MM.1S (cell line): ENCODE measurements at regions not wholly inside any gene's neighbourhood (a gene's known extent, or its start where the extent isn't known, plus 50 kb on each side); places are given as distances from the start of the nearest gene placed in this dataset.

Experiments used
- DNase-seq: peaks from one replicate; pipeline ENCODE4 v3.0.0-alpha.2; 2015
- H2AFZ ChIP-seq: fragments of 300-600 bp; sonication (generic); 2 replicates; pipeline ENCODE4 v1.6.0; 2016; ENCODE audit warnings: antibody characterized with exemption, low read length
- H3F3A ChIP-seq: fragments of 300-600 bp; sonication (generic); 2 replicates; pipeline ENCODE4 v1.6.1; 2016; ENCODE audit warnings: mild to moderate bottlenecking, antibody characterized with exemption, low read length, moderate library complexity, mixed read lengths; ENCODE audit not compliant: insufficient read depth
- H3K27ac ChIP-seq: fragments of 300-600 bp; sonication (generic); 2 replicates; pipeline ENCODE4 v1.5.1; 2016; ENCODE audit warnings: mild to moderate bottlenecking, low read length
- H3K27me3 ChIP-seq: fragments of 300-600 bp; sonication (generic); replicated peaks from 2 replicates; pipeline ENCODE4 v1.6.0; 2016; ENCODE audit warnings: low read length; ENCODE audit not compliant: insufficient read depth
- H3K36me3 ChIP-seq: fragments of 300-600 bp; sonication (generic); replicated peaks from 2 replicates; pipeline ENCODE4 v1.6.1; 2016; ENCODE audit warnings: mild to moderate bottlenecking, low read length, mixed read lengths; ENCODE audit not compliant: insufficient read depth
- H3K4me1 ChIP-seq: fragments of 300-600 bp; sonication (generic); 2 replicates; pipeline ENCODE4 v1.6.1; 2016; ENCODE audit warnings: low read length, mixed read lengths
- H3K4me2 ChIP-seq: fragments of 300-600 bp; sonication (generic); 2 replicates; pipeline ENCODE4 v1.6.0; 2016; ENCODE audit warnings: low read depth, low read length
- H3K4me3 ChIP-seq: fragments of 300-600 bp; sonication (generic); 2 replicates; pipeline ENCODE4 v1.5.1; 2016; ENCODE audit warnings: low read length, mixed read lengths
- H3K79me2 ChIP-seq: fragments of 300-600 bp; sonication (generic); 2 replicates; pipeline ENCODE4 v1.6.1; 2016; ENCODE audit warnings: mixed run types, low read length, mixed read lengths
- H3K9ac ChIP-seq: fragments of 300-600 bp; sonication (generic); 2 replicates; pipeline ENCODE4 v1.6.1; 2016; ENCODE audit warnings: low read length, mixed read lengths
- H3K9me2 ChIP-seq: fragments of 300-600 bp; sonication (generic); replicated peaks from 2 replicates; pipeline ENCODE4 v1.6.1; 2016; ENCODE audit warnings: mild to moderate bottlenecking, low read length, mixed read lengths; ENCODE audit not compliant: insufficient read depth
- H3K9me3 ChIP-seq: fragments of 300-600 bp; sonication (generic); replicated peaks from 2 replicates; pipeline ENCODE4 v1.6.1; 2016; ENCODE audit warnings: mild to moderate bottlenecking, low read length, mixed read lengths; ENCODE audit not compliant: insufficient read depth
- H4K20me1 ChIP-seq: fragments of 300-600 bp; sonication (generic); 2 replicates; pipeline ENCODE4 v1.6.1; 2016; ENCODE audit warnings: mild to moderate bottlenecking, low read length, moderate library complexity, mixed read lengths; ENCODE audit not compliant: insufficient read depth
- CTCF ChIP-seq: fragments of 300-600 bp; sonication (generic); IDR thresholded peaks from 2 replicates; pipeline ENCODE4 v1.5.1; 2016; ENCODE audit warnings: antibody characterized with exemption, low read length, mixed read lengths
- EZH2 ChIP-seq: fragments of 300-600 bp; sonication (generic); optimal IDR thresholded peaks from 2 replicates; pipeline ENCODE3; 2017; ENCODE audit warnings: low read depth, mild to moderate bottlenecking, antibody characterized with exemption, low read length, mixed read lengths
- EZH2phosphoT487 ChIP-seq: fragments of 300-600 bp; sonication (generic); IDR thresholded peaks from 2 replicates; pipeline ENCODE4 v1.6.1; 2018; ENCODE audit warnings: antibody characterized with exemption, low read length

- no peak for DNase-seq
- Histone ChIP-seq H3K9me3 (no peaks in the 10 kb centered on the region), H2AFZ (no peak overlapping the region), H4K20me1 (no peaks in the 10 kb centered on the region), H3K79me2 (no peaks in the 10 kb centered on the region), H3K4me1 (no peaks in the 10 kb centered on the region), H3F3A (no peaks in the 10 kb centered on the region), H3K4me2 (no peak overlapping the region), H3K9ac (no peak overlapping the region), H3K9me2 (no peaks in the 10 kb centered on the region), H3K4me3 (no peak overlapping the region), H3K27ac (no peak overlapping the region), H3K36me3 (no peaks in the 10 kb centered on the region), H3K27me3 (no peaks in the 10 kb centered on the region)
- no peak for TF ChIP-seq EZH2
- no peak for TF ChIP-seq CTCF
- no peak for TF ChIP-seq EZH2phosphoT487
Observed at GRCh38 chr13:106048386-106048785, 487.1 kb downstream of the EFNB2 start.

- Histone ChIP-seq H3K9ac (no peak overlapping the region), H3K79me2 (no peaks in the 10 kb centered on the region), H3K36me3 (no peaks in the 10 kb centered on the region), H3K27me3 (no peaks in the 10 kb centered on the region), H3K4me2 (no peak overlapping the region), H3K4me1 (no peaks in the 10 kb centered on the region), H3K9me3 (no peaks in the 10 kb centered on the region), H3K9me2 (no peaks in the 10 kb centered on the region), H3K4me3 (no peak overlapping the region), H4K20me1 (no peaks in the 10 kb centered on the region), H2AFZ (no peak overlapping the region), H3K27ac (no peak overlapping the region), H3F3A (no peaks in the 10 kb centered on the region)
- DNase-seq, result no peak
- TF ChIP-seq EZH2 (no peak), EZH2phosphoT487 (no peak), CTCF (no peak)
Observed at GRCh38 chr13:106047859-106048258, 487.6 kb downstream of the EFNB2 start.

GRCh38 chr13:106042996-106043581, 492.4 kb downstream of the EFNB2 start:
- Histone ChIP-seq H3K9ac (no peak overlapping the region), H3K36me3 (no peaks in the 10 kb centered on the region), H3K27me3 (no peaks in the 10 kb centered on the region), H3K4me3 (no peak overlapping the region), H2AFZ (no peak overlapping the region), H3K27ac (no peak overlapping the region), H3F3A (no peaks in the 10 kb centered on the region), H3K9me3 (no peaks in the 10 kb centered on the region), H3K79me2 (no peaks in the 10 kb centered on the region), H3K4me2 (no peak overlapping the region), H4K20me1 (no peaks in the 10 kb centered on the region), H3K9me2 (no peaks in the 10 kb centered on the region), H3K4me1 (no peaks in the 10 kb centered on the region)
- no peak for DNase-seq
- TF ChIP-seq CTCF (no peak), EZH2phosphoT487 (no peak), EZH2 (no peak)
